ENCODE measurements at regions not wholly inside any gene's neighbourhood (a gene's known extent, or its start where the extent isn't known, plus 50 kb on each side); places are given as distances from the start of the nearest gene placed in this dataset.

GRCh38 chr12:13487326-13487725 lies 290.8 kb downstream of the EMP1 start:
- Histone ChIP-seq H3K9me3 (replicated peaks) (no peaks in the 10 kb centered on the region), H3K36me3 (no peaks in the 10 kb centered on the region), H3K4me1 (no peaks in the 10 kb centered on the region), H3K27me3 (ENCODE audit: low read depth) (no peaks in the 10 kb centered on the region), H3K27ac (replicated peaks) (no peak overlapping the region), H3K4me3 (no peak overlapping the region)
- DNase-seq, result no peak
- TF ChIP-seq CTCF (IDR thresholded peaks at IDR 0.05; ENCODE audit: borderline replicate concordance), result no peak
- intact Hi-C loops (cut with micrococcal nuclease), result no loop called here

- TF ChIP-seq CTCF (IDR thresholded peaks at IDR 0.05; ENCODE audit: borderline replicate concordance), result no peak
- no peak for DNase-seq
- H3K4me3 ChIP-seq, result no peak overlapping the region
Observed at GRCh38 chr12:13486794-13487193, 290.3 kb downstream of the EMP1 start.

GRCh38 chr12:13478650-13479181 lies 282.2 kb downstream of the EMP1 start:
- no peak for DNase-seq
- Histone ChIP-seq H3K4me3 (no peak overlapping the region), H3K27ac (replicated peaks) (no peak overlapping the region), H3K36me3 (no peaks in the 10 kb centered on the region), H3K27me3 (ENCODE audit: low read depth) (peaks cover 27% of the 10 kb centered on the region), H3K4me1 (no peaks in the 10 kb centered on the region), H3K9me3 (replicated peaks) (no peaks in the 10 kb centered on the region)
- no peak for TF ChIP-seq CTCF (IDR thresholded peaks at IDR 0.05; ENCODE audit: borderline replicate concordance)
- intact Hi-C loops (cut with micrococcal nuclease), result no loop called here

More at GRCh38 chr12:13486794-13487193, 290.3 kb downstream of the EMP1 start:
- Histone ChIP-seq H3K36me3 (no peaks in the 10 kb centered on the region), H3K9me3 (replicated peaks) (no peaks in the 10 kb centered on the region), H3K27ac (replicated peaks) (no peak overlapping the region), H3K4me1 (no peaks in the 10 kb centered on the region), H3K27me3 (ENCODE audit: low read depth) (no peaks in the 10 kb centered on the region)
- intact Hi-C loops (cut with micrococcal nuclease), result no loop called here

- Histone ChIP-seq H3K4me1 (no peaks in the 10 kb centered on the region), H3K27ac (replicated peaks) (no peak overlapping the region), H3K27me3 (ENCODE audit: low read depth) (peaks cover 39% of the 10 kb centered on the region), H3K4me3 (no peak overlapping the region), H3K36me3 (no peaks in the 10 kb centered on the region), H3K9me3 (replicated peaks) (no peaks in the 10 kb centered on the region)
- intact Hi-C loops (cut with micrococcal nuclease), result no loop called here
- TF ChIP-seq CTCF (IDR thresholded peaks at IDR 0.05; ENCODE audit: borderline replicate concordance), result no peak
- DNase-seq, result no peak
Observed at GRCh38 chr12:13474381-13474780, 277.9 kb downstream of the EMP1 start.

- H3K9me3 ChIP-seq (replicated peaks), result no peaks in the 10 kb centered on the region
- intact Hi-C loops (cut with micrococcal nuclease), result no loop called here
Observed at GRCh38 chr12:13472690-13473089, 276.2 kb downstream of the EMP1 start.

More at GRCh38 chr12:13472690-13473089, 276.2 kb downstream of the EMP1 start:
- no peaks in the 10 kb centered on the region for H3K4me1 ChIP-seq
- H3K36me3 ChIP-seq, result no peaks in the 10 kb centered on the region
- peaks cover 52% of the 10 kb centered on the region for H3K27me3 ChIP-seq (ENCODE audit: low read depth)
- no peak for TF ChIP-seq CTCF (IDR thresholded peaks at IDR 0.05; ENCODE audit: borderline replicate concordance)
- H3K27ac ChIP-seq (replicated peaks), result no peak overlapping the region
- H3K4me3 ChIP-seq, result no peak overlapping the region
- no peak for DNase-seq
